Keratinocyte (primary cell): ENCODE measurements at regions not wholly inside any gene's neighbourhood (a gene's known extent, or its start where the extent isn't known, plus 50 kb on each side); places are given as distances from the start of the nearest gene placed in this dataset.

ENCODE experiments used
- DNase-seq: peaks from one replicate; pipeline ENCODE4 v3.0.0-alpha.2; 2011; ENCODE audit warnings: low read depth, missing footprints, low spot score
- FAIRE-seq: peaks from 2 replicates; lab custom pipeline; 2011; peaks lifted over from hg19 to GRCh38; lab: Jason Lieb, UNC
- H2AFZ ChIP-seq: 2 replicates; pipeline ENCODE4 v1.6.0; 2012; ENCODE audit warnings: low read length, control low read depth, inconsistent platforms; ENCODE audit not compliant: control insufficient read depth
- H3K27ac ChIP-seq: 2 replicates; pipeline ENCODE4 v1.5.1; 2011; ENCODE audit warnings: low read length; ENCODE audit not compliant: control insufficient read depth, insufficient read depth
- H3K27me3 ChIP-seq: 3 replicates; pipeline ENCODE4 v1.6.0; 2011; ENCODE audit warnings: low read length; ENCODE audit not compliant: control insufficient read depth, insufficient read depth; ENCODE audit errors: extremely low read depth
- H3K36me3 ChIP-seq, 2 experiments: 2 replicates in 1 of 2; 3 replicates in 1 of 2; pipeline ENCODE4 v1.5.1; 2011; ENCODE audit warnings: low read length in 2 of 2, mild to moderate bottlenecking in 1 of 2; ENCODE audit not compliant: control insufficient read depth in 2 of 2, insufficient read depth in 2 of 2; ENCODE audit errors: extremely low read depth in 1 of 2
- H3K4me1 ChIP-seq: 3 replicates; pipeline ENCODE4 v1.5.1; 2011; ENCODE audit warnings: low read length; ENCODE audit not compliant: control insufficient read depth, insufficient read depth; ENCODE audit errors: extremely low read depth
- H3K4me2 ChIP-seq: 3 replicates; pipeline ENCODE4 v1.6.0; 2011; ENCODE audit warnings: low read depth, low read length; ENCODE audit not compliant: control insufficient read depth, insufficient read depth; ENCODE audit errors: extremely low read depth
- H3K4me3 ChIP-seq, 3 experiments: fragments of 200-600 bp in 1 of 3; sonication (generic) in 1 of 3; 2 replicates in 2 of 3; 3 replicates in 1 of 3; pipeline ENCODE4 v1.5.1; 2011 to 2016; ENCODE audit warnings: low read length in 3 of 3, mild to moderate bottlenecking in 3 of 3, control low read depth in 2 of 3, inconsistent platforms in 1 of 3, low read depth in 1 of 3, mixed read lengths in 1 of 3, mixed run types in 1 of 3, moderate library complexity in 1 of 3; ENCODE audit not compliant: control insufficient read depth in 2 of 3, insufficient read depth in 2 of 3; ENCODE audit errors: extremely low read depth in 1 of 3
- H3K79me2 ChIP-seq: 2 replicates; pipeline ENCODE4 v1.6.0; 2012; ENCODE audit warnings: low read length; ENCODE audit not compliant: control insufficient read depth, insufficient read depth
- H3K9ac ChIP-seq: 3 replicates; pipeline ENCODE4 v1.6.0; 2011; ENCODE audit warnings: low read length; ENCODE audit not compliant: control insufficient read depth, insufficient read depth; ENCODE audit errors: extremely low read depth
- H3K9me1 ChIP-seq: 3 replicates; pipeline ENCODE4 v1.6.0; 2011; ENCODE audit warnings: low read length; ENCODE audit not compliant: control insufficient read depth, insufficient read depth; ENCODE audit errors: extremely low read depth
- H3K9me3 ChIP-seq: 2 replicates; pipeline ENCODE4 v1.5.1; 2012; ENCODE audit warnings: low read depth, low read length; ENCODE audit not compliant: control insufficient read depth
- H4K20me1 ChIP-seq: 3 replicates; pipeline ENCODE4 v1.6.0; 2011; ENCODE audit warnings: low read length; ENCODE audit not compliant: control insufficient read depth, insufficient read depth; ENCODE audit errors: extremely low read depth
- CTCF ChIP-seq, 3 experiments: IDR thresholded peaks in 1 of 3; conservative IDR thresholded peaks in 1 of 3; optimal IDR thresholded peaks in 1 of 3; 2 replicates in 2 of 3; 3 replicates in 1 of 3; pipeline versions ENCODE3 to v1.5.1; 2011; ENCODE audit warnings: low read length in 3 of 3, mild to moderate bottlenecking in 3 of 3, moderate library complexity in 2 of 3, control low read depth in 1 of 3, inconsistent platforms in 1 of 3; ENCODE audit not compliant: insufficient read depth in 2 of 3; ENCODE audit errors: extremely low read depth in 1 of 3
- EZH2 ChIP-seq: IDR thresholded peaks from one replicate; pipeline ENCODE4 v1.6.1; 2012; ENCODE audit warnings: inconsistent platforms, mild to moderate bottlenecking, low read length, moderate library complexity
- dilution Hi-C: fragments of 300-500 bp; cut with MboI; formaldehyde crosslinking; loops from one replicate; pipeline ENCODE4 v1.7.0; 2020; ENCODE audit warnings: low sequenced_read_pairs; ENCODE audit not compliant: extremely low pct_ligation_motif_present
- small RNA-seq, 3 experiments: library from RNA; depleted of rRNA; stranded (forward); fragments of <200 nt; gene quantifications; one replicate each; pipeline ENCODE3, GENCODE V24; 2012; ENCODE audit warnings: low read depth in 3 of 3, low replicate concordance in 1 of 3; ENCODE audit not compliant: insufficient read length in 3 of 3

DNA sequence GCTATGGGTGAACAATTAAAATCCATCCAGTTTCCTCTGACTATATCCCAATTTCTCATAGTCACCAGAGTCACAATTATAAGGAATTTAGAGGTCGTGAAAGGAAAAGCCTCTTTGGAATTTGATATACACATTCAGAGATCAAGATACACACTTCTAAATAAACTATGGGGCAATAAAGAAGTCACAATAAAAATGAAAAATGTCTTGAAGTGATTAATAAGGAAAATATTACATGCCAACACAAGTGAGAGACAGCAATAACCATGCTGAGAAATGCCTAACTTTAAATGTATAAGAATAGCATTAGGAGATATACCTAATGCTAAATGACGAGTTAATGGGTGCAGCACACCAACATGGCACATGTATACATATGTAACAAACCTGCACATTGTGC, 54.9 kb upstream of the ADAMTS19 start:
- H3K27me3 ChIP-seq = no peaks in the 10 kb centered on the region
- FAIRE-seq (no peak), DNase-seq (no peak)
- dilution Hi-C loops = no loop called here
- H3K9me3 ChIP-seq = no peaks in the 10 kb centered on the region
- TF ChIP-seq EZH2 (no peak), CTCF (optimal IDR thresholded peaks at IDR 0.05 in 1 of 3, IDR thresholded peaks at IDR 0.05 in 1 of 3, conservative IDR thresholded peaks at IDR 0.05 in 1 of 3; ENCODE audit: extremely low read depth in 1 of 3, insufficient read depth in 2 of 3, low read length in 3 of 3) (no peak)
- no peak overlapping the region for H3K27ac ChIP-seq
- no peaks in the 10 kb centered on the region for H3K9me1 ChIP-seq
- no peaks in the 10 kb centered on the region for H3K4me1 ChIP-seq
- H3K4me3 ChIP-seq = no peak overlapping the region
- H3K36me3 ChIP-seq = no peaks in the 10 kb centered on the region
- no peak overlapping the region for H2AFZ ChIP-seq
- H4K20me1 ChIP-seq = no peaks in the 10 kb centered on the region
- H3K9ac ChIP-seq = no peak overlapping the region
- no peak overlapping the region for H3K4me2 ChIP-seq
- H3K79me2 ChIP-seq = no peaks in the 10 kb centered on the region

DNA sequence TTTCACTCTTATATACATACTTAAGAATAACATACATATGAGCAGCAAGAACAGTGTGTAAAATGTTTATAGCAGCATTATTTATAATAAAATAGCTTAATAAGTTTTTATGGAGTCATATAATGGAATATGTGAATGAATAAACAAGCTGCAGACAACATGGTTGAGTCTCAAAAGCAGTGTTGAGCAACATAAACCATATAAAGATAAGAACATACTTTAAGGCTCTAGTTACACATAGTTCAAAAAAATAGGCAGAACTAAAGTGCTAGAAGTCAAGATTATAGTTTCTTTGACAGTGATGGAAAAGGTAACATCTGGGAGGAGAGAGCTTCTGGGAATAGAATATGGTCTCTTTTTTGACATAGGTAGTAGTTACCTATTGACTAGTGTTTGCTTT, 53.7 kb upstream of the ADAMTS19 start:
- no peaks in the 10 kb centered on the region for H3K36me3 ChIP-seq
- no peaks in the 10 kb centered on the region for H3K79me2 ChIP-seq
- FAIRE-seq = no peak
- no peaks in the 10 kb centered on the region for H3K9me3 ChIP-seq
- TF ChIP-seq CTCF (optimal IDR thresholded peaks at IDR 0.05 in 1 of 3, IDR thresholded peaks at IDR 0.05 in 1 of 3, conservative IDR thresholded peaks at IDR 0.05 in 1 of 3; ENCODE audit: extremely low read depth in 1 of 3, insufficient read depth in 2 of 3, low read length in 3 of 3) (no peak), EZH2 (no peak)
- H3K4me3 ChIP-seq = no peak overlapping the region
- no peak overlapping the region for H3K27ac ChIP-seq
- dilution Hi-C loops = no loop called here
- no peak overlapping the region for H2AFZ ChIP-seq
- H3K4me2 ChIP-seq = no peak overlapping the region
- no peaks in the 10 kb centered on the region for H3K9me1 ChIP-seq
- DNase-seq = no peak
- no peak overlapping the region for H3K9ac ChIP-seq
- no peaks in the 10 kb centered on the region for H3K27me3 ChIP-seq
- no peaks in the 10 kb centered on the region for H3K4me1 ChIP-seq
- H4K20me1 ChIP-seq = no peaks in the 10 kb centered on the region

Small RNAs in the stretch of these regions (small RNA-seq; reads per million reads assigned to genes)
- 0 reads per million in 3 experiments for gene MIR4460
